Esophagus squamous epithelium (tissue), 4 donors: ENCODE measurements at regions not wholly inside any gene's neighbourhood (a gene's known extent, or its start where the extent isn't known, plus 50 kb on each side); places are given as distances from the start of the nearest gene placed in this dataset.

Experiments used
- CTCF ChIP-seq, 6 experiments: fragments of 450-650 bp in 4 of 6; fragments of 200-600 bp in 2 of 6; sonication (generic) in 2 of 6; IDR thresholded peaks; one replicate each; pipeline ENCODE4 v1.5.1; 2016 to 2019; ENCODE audit warnings: antibody characterized with exemption in 6 of 6, mild to moderate bottlenecking in 4 of 6, moderate library complexity in 4 of 6
- POLR2A ChIP-seq, 4 donors: fragments of 450-650 bp; IDR thresholded peaks; one replicate each; pipeline ENCODE4 v1.6.1; 2017; ENCODE audit warnings: antibody characterized with exemption in 4 of 4, mild to moderate bottlenecking in 4 of 4, moderate library complexity in 3 of 4

- no peak for TF ChIP-seq CTCF (IDR thresholded peaks at IDR 0.05)
- no peak for TF ChIP-seq POLR2A (IDR thresholded peaks at IDR 0.05)
These were observed 440.8 kb downstream of the KCNJ2 start for GRCh38 chr17:70610161-70610560.
